NB4 (cell line): ENCODE measurements at regions not wholly inside any gene's neighbourhood (a gene's known extent, or its start where the extent isn't known, plus 50 kb on each side); places are given as distances from the start of the nearest gene placed in this dataset.

Experiments
- CTCF ChIP-seq: IDR thresholded peaks from one replicate; pipeline ENCODE4 v1.5.1; 2012; ENCODE audit warnings: low read depth, low read length
- MYC ChIP-seq: IDR thresholded peaks from 2 replicates; pipeline ENCODE4 v1.6.1; 2011; ENCODE audit warnings: low read depth, low read length
- POLR2A ChIP-seq: IDR thresholded peaks from 2 replicates; pipeline ENCODE4 v1.6.1; 2011; ENCODE audit warnings: mild to moderate bottlenecking; ENCODE audit not compliant: insufficient read length; ENCODE audit errors: extremely low read depth
- TF ChIP-seq, protein P1 (sequence below): IDR thresholded peaks from 2 replicates; pipeline ENCODE4 v1.6.1; 2011; ENCODE audit warnings: low read depth, low read length

DNA sequence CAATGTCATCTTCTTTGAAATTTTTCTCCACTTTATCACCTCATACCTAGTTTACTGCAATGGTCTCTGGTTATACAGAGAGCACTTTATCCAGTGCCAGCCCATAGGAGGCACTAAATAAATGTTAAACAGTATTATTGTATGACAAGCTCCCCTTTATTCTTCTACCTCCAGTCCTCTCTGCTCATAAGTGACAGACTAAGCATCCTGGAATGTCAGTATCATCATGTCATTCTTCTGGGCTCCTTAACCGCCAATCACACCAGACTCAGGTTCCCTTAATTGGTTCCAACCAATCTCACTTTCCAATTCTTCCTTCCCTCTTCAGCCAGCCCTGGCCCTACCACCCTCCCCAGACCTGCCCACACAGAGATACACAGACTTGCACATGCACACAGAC is 93.1 kb downstream of the RPL27A start:
- no peak for TF ChIP-seq CTCF
- TF ChIP-seq POLR2A, result no peak
- TF ChIP-seq, protein P1, sequence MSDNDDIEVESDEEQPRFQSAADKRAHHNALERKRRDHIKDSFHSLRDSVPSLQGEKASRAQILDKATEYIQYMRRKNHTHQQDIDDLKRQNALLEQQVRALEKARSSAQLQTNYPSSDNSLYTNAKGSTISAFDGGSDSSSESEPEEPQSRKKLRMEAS, result no peak
- no peak for TF ChIP-seq MYC
